Head of caudate nucleus (tissue), 42 donors: ENCODE measurements at regions not wholly inside any gene's neighbourhood (a gene's known extent, or its start where the extent isn't known, plus 50 kb on each side); places are given as distances from the start of the nearest gene placed in this dataset.

Experiments
- DNase-seq, 42 donors: peaks; one replicate each; pipeline versions ENCODE4 v3.0.0 to v3.0.0-alpha.2; 2020 to 2021; ENCODE audit warnings: mixed read lengths in 7 of 42
- intact Hi-C: fragments of 100-400 bp; cut with DNase I; formaldehyde crosslinking; loops from one replicate; pipeline ENCODE4 v1.15.0; 2022

DNA sequence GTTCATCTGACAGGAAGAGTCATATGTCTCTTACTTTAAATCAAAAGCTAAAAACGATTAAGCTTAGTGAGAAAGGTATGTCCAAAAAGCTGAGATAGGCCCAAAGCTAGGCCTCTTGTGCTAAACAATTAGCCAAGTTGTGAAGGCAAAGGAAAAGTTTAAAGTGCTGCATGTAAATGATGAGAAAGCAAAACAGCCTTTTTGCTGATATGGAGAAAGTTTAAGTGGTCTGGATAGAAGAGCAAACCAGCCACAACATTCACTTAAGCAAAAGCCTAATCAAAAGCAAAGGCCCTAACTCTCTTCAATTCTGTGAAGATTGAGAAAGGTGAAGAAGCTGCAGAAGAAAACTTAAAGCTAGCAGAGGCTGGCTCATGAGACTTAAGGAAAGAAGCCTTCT lies 511.3 kb upstream of the FAM98A start:
- no peak for DNase-seq
- intact Hi-C loops, result no loop called here

DNA sequence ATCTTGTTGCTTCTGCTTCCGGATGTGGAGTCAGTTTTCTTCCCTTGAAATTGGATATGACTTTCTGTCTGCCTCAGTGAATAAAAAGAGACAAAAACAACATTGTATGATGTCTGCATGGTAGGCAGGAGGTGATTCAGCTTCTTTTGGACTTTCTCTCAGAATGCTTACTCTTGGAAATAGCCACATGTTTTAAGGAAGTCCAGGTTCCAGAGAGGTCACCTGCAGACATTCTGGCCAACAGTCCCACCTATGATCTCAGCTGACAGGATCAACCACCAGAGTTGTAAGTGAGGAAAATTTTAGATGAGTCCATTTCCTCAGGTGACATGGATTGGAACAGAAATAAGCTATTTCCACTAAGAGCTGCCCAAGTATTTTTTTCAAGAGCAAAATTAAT lies 508.7 kb upstream of the FAM98A start:
- intact Hi-C loops, result no loop called here

DNA sequence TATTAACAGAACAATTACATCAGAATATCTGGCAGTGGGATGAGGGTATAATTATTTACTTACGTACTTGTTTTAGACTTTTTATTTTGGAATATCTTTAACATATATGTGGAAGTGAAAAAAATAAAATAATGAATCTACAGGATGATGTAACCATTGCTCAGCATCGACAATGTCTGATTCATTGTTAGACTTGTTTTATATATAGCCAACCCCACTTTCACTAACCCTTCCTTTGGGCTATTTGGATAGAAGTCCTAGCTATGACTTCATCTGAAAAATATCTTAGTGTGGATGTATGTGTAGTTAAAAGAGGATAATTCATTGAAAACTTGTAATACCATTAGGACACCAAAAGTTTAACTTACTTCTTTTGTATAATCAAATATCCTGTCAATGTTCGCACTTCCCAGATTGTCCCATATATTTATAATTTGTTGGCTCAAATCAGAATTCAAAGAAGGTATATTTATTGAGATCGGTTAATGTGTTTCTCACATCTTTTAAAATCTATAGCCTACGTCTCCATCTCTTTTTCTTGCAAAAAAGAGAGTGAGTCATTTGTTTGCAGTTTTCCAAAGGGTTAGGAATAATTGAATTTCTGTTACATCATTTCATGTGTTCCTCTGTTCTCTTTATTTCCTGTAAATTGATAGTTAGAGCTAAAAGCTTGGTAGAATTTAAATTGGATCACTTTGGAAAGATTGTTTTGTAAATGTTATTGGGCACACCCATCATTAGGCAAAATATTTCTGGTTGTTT lies 506.1 kb upstream of the FAM98A start:
- no peak for DNase-seq
- intact Hi-C loops, result no loop called here

More for the DNA sequence above, 508.7 kb upstream of the FAM98A start:
- no peak for DNase-seq

DNA sequence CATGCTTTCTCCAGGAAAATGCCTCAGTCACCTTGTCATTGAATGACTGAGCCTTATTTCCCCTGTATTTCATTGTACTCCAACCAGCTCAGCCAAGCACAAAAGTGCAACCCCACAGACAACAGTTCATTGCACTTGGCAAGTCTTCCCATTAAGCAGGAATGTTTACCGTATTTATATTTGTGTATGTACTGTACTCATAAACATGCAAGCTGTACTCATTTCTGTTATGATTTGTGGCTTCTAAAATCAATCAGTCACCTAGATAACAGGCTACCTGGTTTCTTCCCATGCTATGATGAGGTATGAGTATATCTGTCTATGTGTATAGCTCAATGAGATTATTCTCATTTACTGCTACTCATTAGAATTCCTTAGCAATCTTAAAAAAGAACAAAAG lies 505.5 kb upstream of the FAM98A start:
- DNase-seq, result no peak
- intact Hi-C loops, result no loop called here

DNA sequence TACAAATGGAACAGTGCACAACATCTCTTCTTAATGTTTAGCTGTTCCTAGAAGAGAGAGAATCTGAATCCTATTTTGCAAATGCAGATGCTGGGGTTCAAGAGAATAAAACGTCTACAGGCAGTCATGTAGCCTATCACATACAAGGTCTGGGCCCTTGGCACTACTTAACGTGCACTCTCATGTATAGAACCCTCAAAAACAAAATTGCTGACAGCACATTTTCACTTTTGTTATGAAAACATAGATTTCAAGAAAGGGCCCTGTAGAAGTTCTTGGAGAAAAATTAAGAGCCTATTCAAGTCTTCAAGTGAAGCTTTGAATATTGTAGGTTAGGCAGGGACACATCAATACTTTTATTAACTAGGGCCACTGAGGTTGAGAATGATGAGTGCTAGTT lies 504.3 kb upstream of the FAM98A start:
- no peak for DNase-seq
- intact Hi-C loops, result no loop called here

DNA sequence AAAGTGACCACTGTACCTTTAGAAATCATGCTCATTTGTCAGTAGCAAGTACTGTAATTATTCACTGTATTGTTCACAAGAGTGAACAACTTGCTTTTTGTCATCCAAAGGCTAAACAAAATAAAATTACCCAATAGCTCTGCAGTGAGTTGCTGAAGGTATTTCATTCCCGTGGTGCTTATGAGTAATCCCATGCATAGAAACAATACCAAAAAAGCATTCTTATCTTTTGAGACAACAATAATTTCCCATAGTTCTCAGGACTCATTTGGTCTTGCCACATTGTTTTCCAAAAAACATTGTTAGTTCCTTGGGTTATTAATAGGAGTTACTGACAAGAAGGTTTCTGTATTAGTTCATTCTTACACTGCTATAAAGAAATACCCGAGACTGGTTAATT lies 503.2 kb upstream of the FAM98A start:
- intact Hi-C loops, result no loop called here
- no peak for DNase-seq

DNA sequence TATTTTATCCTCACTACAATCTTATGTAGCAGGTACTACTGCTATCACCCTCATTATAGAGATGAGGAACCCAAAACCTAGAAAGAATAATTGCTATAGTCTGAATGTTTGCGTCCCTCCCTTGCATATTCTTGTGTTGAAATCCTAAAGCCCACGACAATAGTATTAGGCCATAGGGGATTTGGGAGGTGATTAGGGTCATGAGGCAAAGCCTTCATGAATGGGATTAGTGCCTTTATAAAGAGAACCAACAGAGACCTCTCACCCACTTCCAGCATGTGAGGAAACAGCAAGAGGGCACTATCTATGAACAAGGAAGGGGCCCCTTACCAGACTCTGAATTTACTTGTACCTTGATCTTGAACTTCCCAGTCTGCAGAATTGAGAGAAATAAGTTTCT lies 500.3 kb upstream of the FAM98A start:
- DNase-seq, result no peak
- intact Hi-C loops, result loop anchor here (10.0 kb wide), 1 partner anchor 1315 kb away; no protein-coding TSS in a partner anchor

DNA sequence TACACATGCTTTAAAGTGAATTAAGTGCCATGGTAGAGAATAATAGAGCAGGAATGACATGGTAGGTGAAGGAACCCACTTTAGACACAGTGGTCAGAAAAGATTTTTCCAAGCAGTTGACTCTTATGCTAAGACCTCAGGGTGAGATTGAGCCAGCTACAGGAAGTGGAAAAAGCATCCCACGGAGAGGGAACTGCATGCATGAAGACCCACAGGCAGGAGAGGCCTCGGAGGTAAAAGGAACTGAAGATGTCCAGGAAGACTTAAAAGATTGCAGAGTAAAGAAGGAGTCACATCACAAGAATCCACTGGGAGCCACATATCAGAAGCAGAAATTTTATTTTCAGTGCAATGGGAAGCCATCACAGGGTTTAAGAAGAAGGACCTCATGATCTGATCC lies 499.2 kb upstream of the FAM98A start:
- intact Hi-C loops, result loop anchor here (10.0 kb wide), 1 partner anchor 1317 kb away; no protein-coding TSS in a partner anchor
- DNase-seq, result no peak

DNA sequence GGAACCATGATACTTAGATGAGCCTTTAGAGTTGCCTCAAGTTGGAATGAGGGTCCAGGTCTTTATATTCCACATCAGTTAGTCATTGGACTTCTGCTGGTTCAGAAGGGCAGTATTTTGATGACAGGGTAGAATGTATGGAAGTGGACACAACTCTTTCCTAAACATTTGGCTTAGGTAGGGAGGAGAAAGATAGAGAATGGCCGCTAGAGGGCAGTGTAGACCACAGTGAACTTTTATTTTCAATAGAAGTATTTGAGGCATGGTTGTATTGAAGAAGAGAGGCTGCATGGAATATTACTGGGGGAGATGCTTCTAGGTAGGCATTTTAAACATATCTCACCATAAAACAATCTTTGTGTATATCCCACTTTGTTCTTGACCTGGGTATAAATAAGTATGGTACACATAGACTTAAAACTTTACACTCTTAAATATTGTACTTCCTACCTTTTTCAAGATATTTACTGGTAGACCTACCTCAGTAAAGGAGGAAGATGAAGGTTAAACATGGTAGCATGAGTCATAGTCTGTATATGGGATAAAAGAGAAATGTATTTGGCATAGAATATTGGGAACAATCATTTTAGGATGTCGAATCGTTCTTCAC lies 497.6 kb upstream of the FAM98A start:
- intact Hi-C loops, result loop anchor here (10.0 kb wide), 1 partner anchor 1318 kb away; no protein-coding TSS in a partner anchor
- DNase-seq, result peak in 36 of 42 donors; percentile 14 to 91 (median 70)

DNA sequence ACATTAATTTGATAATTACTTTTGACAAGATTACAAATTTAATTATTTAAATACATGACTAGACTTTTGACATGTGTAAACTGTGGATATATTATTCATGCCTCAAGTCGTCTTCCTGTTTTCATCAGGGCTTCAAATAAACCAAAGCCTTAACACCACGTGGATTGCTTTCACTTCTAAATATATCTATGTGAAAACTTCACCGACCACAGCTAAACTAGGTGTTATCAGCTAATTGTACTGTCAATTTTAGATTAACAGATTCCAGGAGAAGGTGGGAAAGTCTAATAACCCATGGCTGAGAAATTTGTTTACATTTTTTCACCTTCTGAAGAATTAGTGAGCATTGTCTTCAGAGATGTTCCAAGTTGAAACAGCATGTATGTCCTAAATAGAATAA lies 494.7 kb upstream of the FAM98A start:
- DNase-seq, result no peak
- intact Hi-C loops, result loop anchor here (10.0 kb wide), 1 partner anchor 1321 kb away; no protein-coding TSS in a partner anchor

DNA sequence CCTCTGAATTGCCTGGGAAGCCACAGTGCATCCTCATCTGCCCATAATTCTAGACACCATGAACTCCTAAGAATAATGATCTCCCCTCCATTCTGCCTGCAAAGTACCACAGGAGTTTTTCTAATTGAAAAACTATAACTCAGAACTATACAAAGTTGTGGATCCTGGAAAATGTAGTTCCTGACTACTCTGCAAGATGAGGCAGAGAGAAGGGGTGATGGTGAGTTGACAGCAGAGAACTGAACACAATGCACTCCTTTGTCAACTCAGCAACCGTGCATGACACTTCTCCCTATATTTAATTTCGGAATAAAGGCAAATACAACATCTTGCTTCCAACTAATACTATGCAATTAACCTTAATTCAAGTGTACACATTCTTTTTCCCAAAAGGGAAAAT lies 471.1 kb upstream of the FAM98A start:
- peak in 10 of 42 donors; percentile 3 to 43 (median 26) for DNase-seq
- intact Hi-C loops, result no loop called here

DNA sequence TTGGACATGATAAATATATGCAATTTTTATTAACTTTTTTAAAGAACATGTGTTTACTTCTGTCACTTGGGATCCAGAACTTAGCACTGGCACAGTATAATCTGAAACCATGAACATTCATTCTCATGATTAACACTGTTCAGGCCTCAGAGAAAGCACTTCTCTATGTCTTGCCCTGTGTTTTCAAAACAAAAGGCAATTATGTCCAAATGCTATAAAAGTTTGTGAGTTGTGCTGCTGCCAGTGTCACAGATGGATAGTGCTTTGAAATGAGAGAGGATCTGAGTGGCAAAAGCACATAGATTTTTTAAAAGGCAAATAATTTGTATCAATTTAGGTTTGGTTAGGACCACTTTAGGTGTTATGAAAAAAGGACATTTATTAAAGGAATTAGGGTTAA lies 470.5 kb upstream of the FAM98A start:
- intact Hi-C loops, result no loop called here
- DNase-seq, result peak in 14 of 42 donors; percentile 1 to 67 (median 30)

DNA sequence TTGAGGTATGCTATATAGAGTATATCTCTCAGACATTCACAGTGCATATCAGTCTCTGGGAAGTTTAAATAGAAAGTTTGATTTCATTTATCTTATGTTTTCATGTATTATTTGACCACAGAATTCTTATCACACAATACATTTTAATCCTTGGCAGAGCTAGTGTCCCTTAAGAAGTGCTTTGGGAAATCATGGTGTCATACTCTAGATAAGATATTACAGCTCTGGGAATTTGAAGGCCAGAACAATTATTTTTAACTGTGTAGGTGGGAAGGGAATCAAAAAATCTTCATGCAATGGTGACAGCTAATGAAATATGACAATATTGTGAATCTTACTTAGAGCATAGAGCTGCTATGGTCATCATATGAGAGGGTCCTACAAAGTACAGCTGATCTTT lies 451.3 kb upstream of the FAM98A start:
- intact Hi-C loops, result no loop called here
- no peak for DNase-seq

DNA sequence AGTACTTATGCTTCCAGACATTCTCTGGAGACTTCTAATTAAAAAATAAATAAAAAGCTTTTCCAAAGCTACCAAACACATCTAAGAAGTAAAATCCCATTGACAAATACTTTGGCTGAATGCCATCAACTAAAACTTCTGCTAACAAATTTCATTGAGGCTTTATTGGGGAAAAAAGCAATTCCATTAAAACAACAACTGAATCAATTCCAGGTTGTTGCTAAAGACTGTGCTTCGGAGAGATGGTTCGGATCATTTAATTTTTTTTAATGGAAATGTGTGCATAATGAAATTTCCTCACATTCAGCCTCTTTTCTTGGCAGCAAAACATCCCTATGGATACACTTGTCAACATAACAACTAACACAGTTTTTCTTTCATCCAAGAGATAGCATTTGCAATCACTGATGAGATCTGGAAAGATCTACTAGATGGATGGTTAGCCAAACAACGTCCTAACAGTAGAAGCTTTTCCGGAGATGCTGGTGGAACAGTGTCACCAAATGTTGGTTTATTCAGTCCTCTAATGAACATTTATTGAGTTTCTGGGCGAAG lies 446.1 kb upstream of the FAM98A start:
- intact Hi-C loops, result no loop called here
- no peak for DNase-seq

DNA sequence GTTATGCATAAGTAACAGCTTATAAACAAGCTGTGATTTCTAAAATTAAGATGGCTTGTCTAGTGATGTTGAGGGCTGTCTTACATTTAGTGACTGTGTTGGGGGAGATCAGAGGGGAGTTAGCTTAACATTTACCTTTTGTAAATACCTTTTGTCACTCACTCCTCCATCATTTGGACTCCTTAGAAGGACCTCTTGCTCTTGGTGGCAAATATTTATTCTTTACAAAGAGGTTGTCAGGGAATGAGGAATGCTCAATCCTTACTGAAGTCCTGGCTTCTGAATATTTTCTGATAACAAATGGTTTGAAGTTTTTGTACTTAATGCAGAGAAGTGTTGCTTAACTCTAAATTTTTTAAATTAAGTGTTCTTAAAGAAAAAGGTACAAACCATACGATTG lies 438.8 kb upstream of the FAM98A start:
- intact Hi-C loops, result no loop called here
- no peak for DNase-seq

DNA sequence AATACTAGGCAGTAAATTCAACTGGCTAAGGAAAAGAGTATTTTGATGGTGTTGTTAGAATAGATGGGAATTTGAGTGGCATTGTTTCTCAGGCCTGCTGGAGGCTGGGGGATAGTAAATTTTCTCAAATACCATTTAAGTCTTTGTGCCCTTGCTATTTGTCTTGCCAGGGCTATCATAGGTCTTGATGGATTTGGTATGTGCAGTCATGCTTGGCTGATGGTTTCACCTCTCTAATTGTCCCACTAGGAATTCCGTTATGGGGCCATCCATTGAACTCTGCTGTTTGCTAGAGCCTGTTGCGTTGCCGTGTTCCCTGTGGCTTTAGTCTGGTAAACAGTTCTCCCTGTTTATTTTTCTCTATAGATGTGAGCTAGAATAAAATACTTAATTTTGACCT lies 438.1 kb upstream of the FAM98A start:
- DNase-seq, result no peak
- intact Hi-C loops, result no loop called here

DNA sequence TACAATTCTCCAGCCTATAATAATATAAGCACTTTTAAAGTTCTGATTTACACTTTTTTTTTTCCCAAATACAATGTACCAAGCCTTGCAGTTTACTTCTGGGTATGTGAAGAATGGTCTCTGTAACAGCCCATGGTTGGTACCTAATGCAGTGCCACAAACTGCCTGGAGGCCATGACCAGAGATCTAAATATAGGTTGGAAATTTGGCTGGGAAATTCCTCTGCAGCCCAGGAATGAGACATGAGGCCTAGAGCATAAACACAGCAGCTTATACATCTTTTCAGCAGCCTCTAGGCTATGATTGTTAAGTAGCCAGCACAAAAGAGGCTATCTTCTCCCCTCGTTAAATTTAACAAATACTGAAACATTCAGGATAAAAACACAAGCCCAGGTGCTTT lies 432.0 kb upstream of the FAM98A start:
- intact Hi-C loops, result no loop called here
- DNase-seq, result no peak

DNA sequence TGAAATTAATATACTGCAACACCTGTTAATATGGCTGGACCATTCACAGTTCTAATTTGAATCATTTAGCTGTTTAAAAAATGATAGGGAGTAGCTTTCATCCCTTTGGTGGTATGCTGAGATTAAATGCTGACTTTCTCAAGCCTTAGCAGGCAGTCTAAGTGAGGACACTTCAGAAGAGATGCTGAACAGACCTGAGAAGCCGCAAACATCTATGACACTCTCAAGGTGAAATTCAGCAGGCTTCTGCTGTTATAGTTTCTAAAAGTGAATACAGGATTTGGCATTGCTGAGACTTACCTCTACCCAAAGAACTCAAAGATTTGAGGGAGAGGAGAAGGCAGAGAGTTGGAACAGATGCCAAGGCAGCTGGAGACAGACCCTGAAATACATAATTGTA lies 431.2 kb upstream of the FAM98A start:
- intact Hi-C loops, result no loop called here
- no peak for DNase-seq

DNA sequence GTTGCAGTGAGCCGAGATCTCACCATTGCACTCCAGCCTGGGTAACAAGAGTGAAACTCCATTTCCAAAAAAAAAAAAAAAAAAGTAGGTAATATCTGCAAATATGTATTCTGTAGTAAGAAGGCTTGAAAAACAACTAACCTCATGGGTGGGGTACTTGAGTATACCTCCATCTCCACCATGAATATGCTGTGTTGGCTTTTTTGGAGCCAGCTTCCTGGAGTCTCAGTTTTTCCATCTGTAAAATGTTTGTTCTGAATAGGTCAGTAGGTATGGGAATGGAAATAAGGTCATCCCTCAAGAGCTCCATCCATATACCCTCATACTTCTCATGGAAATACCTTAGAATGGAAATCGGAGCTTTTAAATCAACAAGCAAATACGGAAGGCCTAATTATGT lies 430.0 kb upstream of the FAM98A start:
- intact Hi-C loops, result no loop called here
- no peak for DNase-seq

DNA sequence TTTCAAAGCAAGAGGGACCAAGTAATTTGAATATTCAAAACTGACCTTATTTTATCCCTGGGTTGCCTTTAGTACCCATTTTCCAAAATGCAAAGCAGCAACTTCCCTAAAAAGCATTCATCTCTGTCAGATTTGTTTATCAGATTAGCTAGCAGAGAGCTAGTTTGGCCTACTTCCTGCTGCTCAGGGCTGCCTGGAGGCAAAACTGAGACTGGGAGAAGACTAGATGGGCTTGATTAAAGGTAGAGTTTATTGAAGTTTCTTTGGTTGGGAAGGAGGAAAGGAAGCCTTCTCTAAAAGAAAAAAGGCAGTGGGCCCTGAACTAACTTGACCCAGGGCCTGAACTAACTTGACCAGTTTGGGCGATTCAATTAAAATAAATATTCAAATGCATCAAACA lies 426.1 kb upstream of the FAM98A start:
- DNase-seq, result no peak
- intact Hi-C loops, result no loop called here
